Endothelial cell of umbilical vein (primary cell): ENCODE measurements at regions not wholly inside any gene's neighbourhood (a gene's known extent, or its start where the extent isn't known, plus 50 kb on each side); places are given as distances from the start of the nearest gene placed in this dataset.

Source experiments
- BruUV-seq: library from RNA; stranded (reverse); fragments of 400-500 nt; replicated peaks from 2 replicates; lab custom pipeline; 2021; lab: Mats Ljungman, UMichigan
- CTCF ChIA-PET: fragments of 300-600, 350-600 bp; sonication (Branson Sonifier 250); formaldehyde crosslinking; loops from one replicate; lab custom pipeline; 2021; ENCODE audit warnings: antibody characterized with exemption, inconsistent platforms; lab: Charles Lee
- POLR2A ChIA-PET: fragments of 300-600, 350-600 bp; sonication (Branson Sonifier 250); formaldehyde crosslinking; loops from one replicate; lab custom pipeline; 2021; ENCODE audit warnings: antibody characterized with exemption, inconsistent platforms; lab: Charles Lee
- DNase-seq: peaks from one replicate; pipeline ENCODE4 v3.0.0-alpha.2; 2011; ENCODE audit warnings: low read depth, low spot score
- FAIRE-seq: peaks from 2 replicates; lab custom pipeline; 2011; peaks lifted over from hg19 to GRCh38; lab: Jason Lieb, UNC
- H2AFZ ChIP-seq: 2 replicates; pipeline ENCODE4 v1.6.0; 2012; ENCODE audit warnings: low read depth, low read length, control low read depth, inconsistent platforms
- H3K27ac ChIP-seq: 2 replicates; pipeline ENCODE4 v1.5.1; 2011; ENCODE audit warnings: low read depth, mild to moderate bottlenecking, control low read depth, low read length, moderate library complexity; ENCODE audit not compliant: insufficient read depth
- H3K27me3 ChIP-seq, 2 experiments: 2 replicates each; pipeline versions ENCODE4 v1.6.0 to v1.6.1; 2011; ENCODE audit warnings: low read length in 2 of 2, mixed read lengths in 1 of 2; ENCODE audit not compliant: control insufficient read depth in 2 of 2, insufficient read depth in 2 of 2
- H3K36me3 ChIP-seq, 2 experiments: 2 replicates in 1 of 2; 3 replicates in 1 of 2; pipeline ENCODE4 v1.5.1; 2011; ENCODE audit warnings: low read length in 2 of 2, mild to moderate bottlenecking in 1 of 2, moderate library complexity in 1 of 2; ENCODE audit not compliant: control insufficient read depth in 2 of 2, insufficient read depth in 2 of 2; ENCODE audit errors: extremely low read depth in 1 of 2
- H3K4me1 ChIP-seq: 3 replicates; pipeline ENCODE4 v1.5.1; 2011; ENCODE audit warnings: mild to moderate bottlenecking, low read length; ENCODE audit not compliant: control insufficient read depth, insufficient read depth; ENCODE audit errors: extremely low read depth
- H3K4me2 ChIP-seq: 2 replicates; pipeline ENCODE4 v1.6.1; 2011; ENCODE audit warnings: low read length, control low read depth, mixed read lengths; ENCODE audit not compliant: insufficient read depth
- H3K4me3 ChIP-seq, 3 experiments: fragments of 200-600 bp in 1 of 3; sonication (generic), shearing (Covaris generic) in 1 of 3; replicated peaks in 1 of 3; 2 replicates each; pipeline ENCODE4 v1.5.1; 2011 to 2016; ENCODE audit warnings: control low read depth in 3 of 3, low read length in 3 of 3, mild to moderate bottlenecking in 2 of 3, inconsistent platforms in 1 of 3, low read depth in 1 of 3, moderate library complexity in 1 of 3; ENCODE audit not compliant: insufficient read depth in 1 of 3
- H3K79me2 ChIP-seq: 2 replicates; pipeline ENCODE4 v1.6.0; 2012; ENCODE audit warnings: low read length, inconsistent platforms; ENCODE audit not compliant: control insufficient read depth, insufficient read depth
- H3K9ac ChIP-seq: replicated peaks from 2 replicates; pipeline ENCODE3; 2011; ENCODE audit warnings: low read length, control low read depth; ENCODE audit not compliant: insufficient read depth; ENCODE audit errors: extremely low read depth
- H3K9me1 ChIP-seq: replicated peaks from 3 replicates; pipeline ENCODE4 v1.6.0; 2011; ENCODE audit warnings: mild to moderate bottlenecking, low read length; ENCODE audit not compliant: control insufficient read depth, insufficient read depth; ENCODE audit errors: extremely low read depth
- H3K9me3 ChIP-seq: replicated peaks from 2 replicates; pipeline ENCODE4 v1.5.1; 2012; ENCODE audit warnings: low read length, inconsistent platforms; ENCODE audit not compliant: control insufficient read depth, insufficient read depth
- H4K20me1 ChIP-seq: replicated peaks from 2 replicates; pipeline ENCODE3; 2011; ENCODE audit warnings: mild to moderate bottlenecking, low read length; ENCODE audit not compliant: control insufficient read depth, insufficient read depth; ENCODE audit errors: extremely low read depth
- CTCF ChIP-seq, 2 donors: IDR thresholded peaks; 1 replicate in 1 of 2; 2 replicates in 1 of 2; pipeline ENCODE4 v1.5.1; 2011; ENCODE audit warnings: low read length in 2 of 2, mild to moderate bottlenecking in 2 of 2, moderate library complexity in 2 of 2, control low read depth in 1 of 2, inconsistent platforms in 1 of 2, low read depth in 1 of 2; ENCODE audit not compliant: insufficient read depth in 1 of 2; ENCODE audit errors: extremely low read depth in 1 of 2
- EZH2 ChIP-seq: IDR thresholded peaks from 2 replicates; pipeline ENCODE4 v1.6.1; 2012; ENCODE audit warnings: borderline replicate concordance, low read depth, mild to moderate bottlenecking, moderate library complexity, low read length, inconsistent platforms; ENCODE audit not compliant: severe bottlenecking
- FOS ChIP-seq: IDR thresholded peaks from 2 replicates; pipeline ENCODE4 v1.6.1; 2011; ENCODE audit warnings: mild to moderate bottlenecking, low read length, moderate library complexity, borderline replicate concordance; ENCODE audit not compliant: insufficient read depth
- GATA2 ChIP-seq: IDR thresholded peaks from 2 replicates; pipeline ENCODE4 v1.7.0; 2011; ENCODE audit warnings: low read depth, mild to moderate bottlenecking, moderate library complexity, mixed read lengths, low read length; ENCODE audit not compliant: insufficient read length, insufficient read depth
- JUN ChIP-seq: IDR thresholded peaks from 2 replicates; pipeline ENCODE4 v1.6.1; 2011; ENCODE audit warnings: borderline replicate concordance, low read depth; ENCODE audit not compliant: insufficient read length, insufficient read depth
- MAX ChIP-seq: IDR thresholded peaks from 2 replicates; pipeline ENCODE4 v1.6.1; 2011; ENCODE audit not compliant: insufficient read depth, insufficient read length
- MYC ChIP-seq: IDR thresholded peaks from one replicate; pipeline ENCODE4 v1.6.1; 2011; ENCODE audit warnings: mild to moderate bottlenecking, low read depth, low read length
- POLR2A ChIP-seq: IDR thresholded peaks from 2 replicates; pipeline ENCODE4 v1.6.1; 2012; ENCODE audit warnings: low read depth, mild to moderate bottlenecking, control low read depth, low read length
- POLR2AphosphoS5 ChIP-seq: IDR thresholded peaks from 2 replicates; pipeline ENCODE4 v1.6.1; 2012; ENCODE audit warnings: low read depth, mild to moderate bottlenecking, control low read depth, low read length, moderate library complexity; ENCODE audit not compliant: insufficient read depth
- dilution Hi-C: fragments of 300-500 bp; cut with MboI; formaldehyde crosslinking; loops from one replicate; pipeline ENCODE4 v1.15.0; 2019; ENCODE audit warnings: low sequenced_read_pairs; ENCODE audit not compliant: extremely low pct_ligation_motif_present
- intact Hi-C: fragments of 100-400 bp; cut with micrococcal nuclease; formaldehyde crosslinking; loops from one replicate; pipeline ENCODE4 v1.10.0; 2022

- H3K4me3 ChIP-seq, result no peak overlapping the region
- no peak overlapping the region for H2AFZ ChIP-seq
- TF ChIP-seq POLR2AphosphoS5 (no peak), MAX (no peak), MYC (no peak), POLR2A (no peak), GATA2 (no peak), JUN (no peak), FOS (no peak), CTCF (IDR thresholded peaks at IDR 0.05; ENCODE audit: extremely low read depth in 1 of 2, insufficient read depth in 1 of 2, low read depth in 1 of 2, low read length in 2 of 2) (no peak), EZH2 (no peak)
- H3K27ac ChIP-seq, result no peak overlapping the region
- ChIA-PET POLR2A (no interaction called here), CTCF (no interaction called here)
- H3K4me2 ChIP-seq, result no peak overlapping the region
- no peaks in the 10 kb centered on the region for H3K79me2 ChIP-seq
- intact Hi-C loops (no loop called here), dilution Hi-C loops (no loop called here)
- H3K9me3 ChIP-seq, result no peaks in the 10 kb centered on the region
- H3K9me1 ChIP-seq, result no peaks in the 10 kb centered on the region
- DNase-seq (no peak), FAIRE-seq (no peak)
- BruUV-seq, result no TSS peak
- H4K20me1 ChIP-seq, result no peaks in the 10 kb centered on the region
- H3K9ac ChIP-seq, result no peak overlapping the region
- no peaks in the 10 kb centered on the region for H3K4me1 ChIP-seq
- H3K27me3 ChIP-seq, result no peaks in the 10 kb centered on the region
- H3K36me3 ChIP-seq, result no peaks in the 10 kb centered on the region
Measured at GRCh38 chr1:181992072-181992471, 69.4 kb downstream of the ZNF648 start.
